H9 (cell line): ENCODE measurements at regions not wholly inside any gene's neighbourhood (a gene's known extent, or its start where the extent isn't known, plus 50 kb on each side); places are given as distances from the start of the nearest gene placed in this dataset.

ENCODE experiments used
- DNase-seq: peaks from one replicate; pipeline ENCODE4 v3.0.0-alpha.2; 2017
- H2AFZ ChIP-seq: one replicate; pipeline ENCODE4 v1.6.1; 2013; ENCODE audit warnings: mild to moderate bottlenecking, low read length, control low read depth, moderate library complexity
- H2AK5ac ChIP-seq: 2 replicates; pipeline ENCODE4 v1.6.1; 2013; ENCODE audit warnings: low read length, control low read depth, mixed read lengths; ENCODE audit not compliant: insufficient read length
- H2BK120ac ChIP-seq: one replicate; pipeline ENCODE4 v1.6.1; 2013; ENCODE audit warnings: low read depth, mild to moderate bottlenecking, low read length, control low read depth, inconsistent platforms; ENCODE audit not compliant: poor library complexity, severe bottlenecking
- H2BK12ac ChIP-seq: 2 replicates; pipeline ENCODE4 v1.6.1; 2013; ENCODE audit warnings: low read length, control low read depth, mixed read lengths, low read depth; ENCODE audit not compliant: insufficient read length
- H2BK15ac ChIP-seq: 2 replicates; pipeline ENCODE4 v1.6.1; 2013; ENCODE audit warnings: low read depth, low read length, control low read depth
- H2BK20ac ChIP-seq: one replicate; pipeline ENCODE4 v1.6.1; 2013; ENCODE audit warnings: low read depth, mild to moderate bottlenecking, low read length, control low read depth, inconsistent platforms; ENCODE audit not compliant: poor library complexity, severe bottlenecking
- H2BK5ac ChIP-seq: 2 replicates; pipeline ENCODE4 v1.6.1; 2013; ENCODE audit warnings: low read length, control low read depth, mixed read lengths; ENCODE audit not compliant: insufficient read length
- H3K14ac ChIP-seq: 2 replicates; pipeline ENCODE4 v1.6.1; 2013; ENCODE audit warnings: low read length, control low read depth; ENCODE audit not compliant: insufficient read depth
- H3K18ac ChIP-seq: 2 replicates; pipeline ENCODE4 v1.6.1; 2013; ENCODE audit warnings: low read depth, mild to moderate bottlenecking, mixed read lengths, low read length, control low read depth; ENCODE audit not compliant: insufficient read length
- H3K23ac ChIP-seq: 2 replicates; pipeline ENCODE4 v1.6.1; 2013; ENCODE audit warnings: low read length, control low read depth, mixed read lengths, low read depth; ENCODE audit not compliant: insufficient read length
- H3K23me2 ChIP-seq: 2 replicates; pipeline ENCODE4 v1.6.1; 2013; ENCODE audit warnings: low read depth, mild to moderate bottlenecking, mixed read lengths, low read length, control low read depth; ENCODE audit not compliant: insufficient read length, poor library complexity, severe bottlenecking
- H3K27ac ChIP-seq: 2 replicates; pipeline ENCODE4 v1.5.1; 2013; ENCODE audit warnings: low read length, control low read depth, mixed read lengths, low read depth; ENCODE audit not compliant: insufficient read length
- H3K27me3 ChIP-seq: 2 replicates; pipeline ENCODE4 v1.6.1; 2013; ENCODE audit warnings: low read length, control low read depth, inconsistent platforms; ENCODE audit not compliant: insufficient read depth
- H3K4ac ChIP-seq: 2 replicates; pipeline ENCODE4 v1.6.1; 2013; ENCODE audit warnings: low read depth, mild to moderate bottlenecking, control low read depth, inconsistent platforms, low read length, moderate library complexity
- H3K4me1 ChIP-seq: 2 replicates; pipeline ENCODE4 v1.6.1; 2013; ENCODE audit warnings: low read length, control low read depth, inconsistent platforms; ENCODE audit not compliant: insufficient read depth
- H3K4me2 ChIP-seq: 2 replicates; pipeline ENCODE4 v1.6.1; 2013; ENCODE audit warnings: low read length, control low read depth, mixed read lengths; ENCODE audit not compliant: insufficient read length, insufficient read depth
- H3K56ac ChIP-seq: 2 replicates; pipeline ENCODE4 v1.6.1; 2013; ENCODE audit warnings: low read depth, mild to moderate bottlenecking, mixed read lengths, low read length, control low read depth; ENCODE audit not compliant: insufficient read length
- H3K79me1 ChIP-seq: 2 replicates; pipeline ENCODE4 v1.6.1; 2013; ENCODE audit warnings: low read depth, mild to moderate bottlenecking, moderate library complexity, low read length, control low read depth, inconsistent platforms; ENCODE audit not compliant: insufficient read depth, poor library complexity, severe bottlenecking
- H3K79me2 ChIP-seq: 2 replicates; pipeline ENCODE4 v1.6.1; 2013; ENCODE audit warnings: low read length, control low read depth, inconsistent platforms; ENCODE audit not compliant: insufficient read depth
- H3K9ac ChIP-seq: 2 replicates; pipeline ENCODE4 v1.6.1; 2013; ENCODE audit warnings: low read length, control low read depth, mixed read lengths; ENCODE audit not compliant: insufficient read length; ENCODE audit errors: extremely low read depth
- H3K9me3 ChIP-seq: one replicate; pipeline ENCODE4 v1.6.1; 2013; ENCODE audit warnings: low read depth, low read length, inconsistent platforms; ENCODE audit not compliant: control insufficient read depth
- H3T11ph ChIP-seq: one replicate; pipeline ENCODE4 v1.6.1; 2013; ENCODE audit warnings: mild to moderate bottlenecking, low read length, control low read depth, inconsistent platforms
- H4K20me1 ChIP-seq: one replicate; pipeline ENCODE4 v1.6.1; 2013; ENCODE audit not compliant: control insufficient read depth, insufficient read length, insufficient read depth
- H4K5ac ChIP-seq: 2 replicates; pipeline ENCODE4 v1.6.1; 2013; ENCODE audit warnings: low read depth, mild to moderate bottlenecking, mixed read lengths, low read length, control low read depth; ENCODE audit not compliant: insufficient read length
- H4K8ac ChIP-seq: replicated peaks from 2 replicates; pipeline ENCODE4 v1.6.1; 2013; ENCODE audit warnings: low read length, control low read depth, mixed read lengths, low read depth; ENCODE audit not compliant: insufficient read length
- H4K91ac ChIP-seq: 2 replicates; pipeline ENCODE4 v1.6.1; 2013; ENCODE audit warnings: low read depth, mild to moderate bottlenecking, moderate library complexity, mixed read lengths, low read length, control low read depth; ENCODE audit not compliant: insufficient read length
- H3K27ac Mint-ChIP-seq, 3 experiments: 2 replicates in 2 of 3; 3 replicates in 1 of 3; pipeline ENCODE4 v1.8.0; 2020 to 2021; ENCODE audit warnings: mixed read lengths in 3 of 3, mild to moderate bottlenecking in 1 of 3, moderate library complexity in 1 of 3
- H3K27me3 Mint-ChIP-seq: 2 replicates; pipeline ENCODE4 v1.8.0; 2021; ENCODE audit warnings: low read depth, mild to moderate bottlenecking, moderate library complexity, mixed read lengths
- H3K36me3 Mint-ChIP-seq, 3 experiments: 2 replicates in 2 of 3; 3 replicates in 1 of 3; pipeline ENCODE4 v1.8.0; 2020 to 2021; ENCODE audit warnings: low read depth in 3 of 3, mixed read lengths in 3 of 3; ENCODE audit not compliant: insufficient read depth in 1 of 3
- H3K4me1 Mint-ChIP-seq, 2 experiments: 2 replicates each; pipeline ENCODE4 v1.8.0; 2020; ENCODE audit warnings: mixed read lengths in 2 of 2
- H3K4me3 Mint-ChIP-seq, 2 experiments: 2 replicates in 1 of 2; 3 replicates in 1 of 2; pipeline ENCODE4 v1.8.0; 2020 to 2021; ENCODE audit warnings: mild to moderate bottlenecking in 2 of 2, mixed read lengths in 2 of 2, moderate library complexity in 1 of 2
- H3K9me3 Mint-ChIP-seq, 2 experiments: 2 replicates in 1 of 2; 3 replicates in 1 of 2; pipeline ENCODE4 v1.8.0; 2020; ENCODE audit warnings: mild to moderate bottlenecking in 2 of 2, mixed read lengths in 2 of 2, moderate library complexity in 1 of 2
- CTCF ChIP-seq: fragments of 200-600 bp; sonication (generic); conservative IDR thresholded peaks from 3 replicates; pipeline ENCODE4 v1.8.0; 2021; ENCODE audit warnings: antibody characterized with exemption, mild to moderate bottlenecking
- WGBS: extraction: QIAGEN DNeasy Blood & Tissue Kit; methylation state at CpG from one replicate; pipeline ENCODE4 v1.1.7; 2013; ENCODE audit warnings: missing lambda C conversion rate, low lambda C conversion rate, mixed read lengths; ENCODE audit not compliant: insufficient read length; ENCODE audit errors: extremely low coverage; 5-methylcytosine and 5-hydroxymethylcytosine counted together

- Histone ChIP-seq H3K79me2 (no peaks in the 10 kb centered on the region), H3T11ph (no peak overlapping the region), H3K23me2 (no peaks in the 10 kb centered on the region), H3K4ac (no peak overlapping the region), H3K9ac (no peak overlapping the region), H3K79me1 (no peaks in the 10 kb centered on the region), H3K56ac (no peak overlapping the region), H2AFZ (no peak overlapping the region), H2BK5ac (no peak overlapping the region), H2BK12ac (no peak overlapping the region), H4K5ac (no peak overlapping the region), H3K18ac (no peak overlapping the region), H4K20me1 (no peaks in the 10 kb centered on the region), H3K23ac (no peak overlapping the region), H3K27me3 (no peaks in the 10 kb centered on the region), H2BK15ac (no peak overlapping the region), H4K91ac (no peak overlapping the region), H2AK5ac (no peak overlapping the region), H3K14ac (no peak overlapping the region), H4K8ac (no peak overlapping the region), H3K4me2 (no peak overlapping the region), H2BK120ac (no peak overlapping the region), H3K4me1 (no peaks in the 10 kb centered on the region; the same call in 1 of the 2 replicates), H3K27ac (no peak overlapping the region), H2BK20ac (no peak overlapping the region), H3K9me3 (no peaks in the 10 kb centered on the region)
- peaks cover 15% of the 10 kb centered on the region in 2 experiments for H3K4me1 Mint-ChIP-seq
- no peak for TF ChIP-seq CTCF
- no peaks in the 10 kb centered on the region; the same call in 1 of the 2 replicates for H3K27me3 Mint-ChIP-seq
- DNase-seq, result no peak
- H3K36me3 Mint-ChIP-seq, result peaks cover 0 to 6% (median 3%) of the 10 kb centered on the region in 3 experiments; a peak in 4 of 7 replicates
- no peaks in the 10 kb centered on the region for H3K9me3 Mint-ChIP-seq
- no CpG with 5 or more reads among the region's 3 CpGs for WGBS
- no peak overlapping the region for H3K27ac Mint-ChIP-seq
- H3K4me3 Mint-ChIP-seq, result no peak overlapping the region
Measured at GRCh38 chr15:62709261-62709660, 333.3 kb upstream of the TPM1 start.
